HEK293T (cell line): ENCODE measurements at regions not wholly inside any gene's neighbourhood (a gene's known extent, or its start where the extent isn't known, plus 50 kb on each side); places are given as distances from the start of the nearest gene placed in this dataset.

ENCODE experiments used
- ARNT ChIP-seq: fragments of 450-650 bp; IDR thresholded peaks from 2 replicates; pipeline ENCODE4 v1.6.1; 2017; ENCODE audit warnings: mild to moderate bottlenecking
- BHLHE40 ChIP-seq: fragments of 450-650 bp; IDR thresholded peaks from 2 replicates; pipeline ENCODE4 v1.6.1; 2016; ENCODE audit warnings: mild to moderate bottlenecking, moderate library complexity, borderline replicate concordance
- FOXK2 ChIP-seq: fragments of 450-650 bp; IDR thresholded peaks from 2 replicates; pipeline ENCODE4 v1.6.1; 2016; ENCODE audit warnings: mild to moderate bottlenecking
- FOXM1 ChIP-seq: fragments of 450-650 bp; IDR thresholded peaks from 2 replicates; pipeline ENCODE4 v1.6.1; 2017; ENCODE audit warnings: mild to moderate bottlenecking, borderline replicate concordance
- HDGF ChIP-seq: fragments of 450-650 bp; IDR thresholded peaks from 2 replicates; pipeline ENCODE4 v1.6.1; 2017; ENCODE audit warnings: antibody characterized with exemption, borderline replicate concordance
- NFRKB ChIP-seq: fragments of 450-650 bp; IDR thresholded peaks from 2 replicates; pipeline ENCODE4 v1.6.1; 2016; ENCODE audit warnings: mild to moderate bottlenecking, moderate library complexity
- SP1 ChIP-seq: fragments of 450-650 bp; IDR thresholded peaks from 2 replicates; pipeline ENCODE4 v1.6.1; 2017
- SUZ12 ChIP-seq: fragments of 450-650 bp; IDR thresholded peaks from 2 replicates; pipeline ENCODE4 v1.6.1; 2016; ENCODE audit warnings: mild to moderate bottlenecking
- TARDBP ChIP-seq: fragments of 450-650 bp; IDR thresholded peaks from 2 replicates; pipeline ENCODE4 v1.6.1; 2016

GRCh38 chr4:97252615-97253154 lies 890.6 kb downstream of the STPG2 start:
- TF ChIP-seq FOXK2 (no peak), NFRKB (no peak), FOXM1 (no peak), ARNT (no peak), SP1 (no peak), HDGF (no peak), BHLHE40 (no peak), TARDBP (no peak), SUZ12 (no peak)
